OCI-LY1 (cell line): ENCODE measurements at regions not wholly inside any gene's neighbourhood (a gene's known extent, or its start where the extent isn't known, plus 50 kb on each side); places are given as distances from the start of the nearest gene placed in this dataset.

Experiments used
- H2AFZ ChIP-seq: fragments of 200-600 bp; sonication (generic), shearing (Covaris generic); 2 replicates; pipeline ENCODE4 v1.6.0; 2014; ENCODE audit warnings: antibody characterized with exemption, mild to moderate bottlenecking, low read length
- H3F3A ChIP-seq: fragments of 200-600 bp; sonication (generic), shearing (Covaris generic); 2 replicates; pipeline ENCODE4 v1.6.0; 2014; ENCODE audit warnings: mild to moderate bottlenecking, antibody characterized with exemption, low read length, moderate library complexity; ENCODE audit not compliant: insufficient read depth
- H3K27ac ChIP-seq: fragments of 200-600 bp; sonication (generic); 2 replicates; pipeline ENCODE4 v1.5.1; 2014; ENCODE audit warnings: low read length, mixed run types, mild to moderate bottlenecking, low read depth; ENCODE audit not compliant: poor library complexity, severe bottlenecking
- H3K27me3 ChIP-seq: fragments of 200-600 bp; sonication (generic); 2 replicates; pipeline ENCODE4 v1.6.0; 2014; ENCODE audit warnings: antibody characterized with exemption, mild to moderate bottlenecking, low read length, moderate library complexity; ENCODE audit not compliant: insufficient read depth
- H3K36me3 ChIP-seq: fragments of 200-600 bp; sonication (generic); 2 replicates; pipeline ENCODE4 v1.6.1; 2014; ENCODE audit warnings: mild to moderate bottlenecking, antibody characterized with exemption, low read length, moderate library complexity, mixed read lengths; ENCODE audit not compliant: insufficient read depth
- H3K4me1 ChIP-seq: fragments of 200-600 bp; sonication (generic); 2 replicates; pipeline ENCODE4 v1.5.1; 2014; ENCODE audit warnings: mild to moderate bottlenecking, low read length, moderate library complexity; ENCODE audit not compliant: insufficient read depth, severe bottlenecking
- H3K4me2 ChIP-seq: fragments of 200-600 bp; sonication (generic), shearing (Covaris generic); 2 replicates; pipeline ENCODE4 v1.6.1; 2014; ENCODE audit warnings: low read length
- H3K4me3 ChIP-seq: fragments of 200-600 bp; sonication (generic); 2 replicates; pipeline ENCODE4 v1.5.1; 2014; ENCODE audit warnings: low read length, low read depth, mild to moderate bottlenecking, mixed read lengths; ENCODE audit not compliant: poor library complexity, severe bottlenecking
- H3K79me2 ChIP-seq: fragments of 200-600 bp; shearing (Covaris generic); 2 replicates; pipeline ENCODE4 v1.6.1; 2016; ENCODE audit warnings: mixed run types, low read length, mixed read lengths; ENCODE audit not compliant: insufficient read depth
- H3K9ac ChIP-seq: fragments of 200-600 bp; sonication (generic), shearing (Covaris generic); 2 replicates; pipeline ENCODE4 v1.6.1; 2014; ENCODE audit warnings: mild to moderate bottlenecking, low read length, mixed read lengths
- H3K9me2 ChIP-seq: fragments of 200-600 bp; sonication (generic), shearing (Covaris generic); 2 replicates; pipeline ENCODE4 v1.6.1; 2014; ENCODE audit warnings: low read depth, mild to moderate bottlenecking, low read length, mixed read lengths
- H3K9me3 ChIP-seq: fragments of 200-600 bp; shearing (Covaris generic); 2 replicates; pipeline ENCODE4 v1.6.1; 2014; ENCODE audit warnings: low read length, mixed read lengths
- H4K20me1 ChIP-seq: fragments of 200-600 bp; sonication (generic), shearing (Covaris generic); 2 replicates; pipeline ENCODE4 v1.6.0; 2016; ENCODE audit warnings: mild to moderate bottlenecking, low read length; ENCODE audit not compliant: insufficient read depth
- CTCF ChIP-seq: fragments of 200-600 bp; sonication (generic), shearing (Covaris generic); IDR thresholded peaks from 2 replicates; pipeline ENCODE4 v1.5.1; 2017; ENCODE audit warnings: mild to moderate bottlenecking, antibody characterized with exemption, low read length, moderate library complexity, mixed read lengths
- EZH2 ChIP-seq: fragments of 200-600 bp; sonication (generic), shearing (Covaris generic); IDR thresholded peaks from 2 replicates; pipeline ENCODE4 v1.8.0; 2017; ENCODE audit warnings: borderline replicate concordance, mixed run types, mild to moderate bottlenecking, antibody characterized with exemption, low read length, moderate library complexity, mixed read lengths

GRCh38 chr4:126890994-126891393, 741.8 kb upstream of the INTU start:
- no peak overlapping the region for H2AFZ ChIP-seq
- no peaks in the 10 kb centered on the region for H3F3A ChIP-seq

GRCh38 chr4:126894963-126895362, 737.8 kb upstream of the INTU start:
- Histone ChIP-seq H3K4me3 (no peak overlapping the region), H4K20me1 (no peaks in the 10 kb centered on the region), H3K27ac (no peak overlapping the region), H3K36me3 (no peaks in the 10 kb centered on the region), H3K27me3 (no peaks in the 10 kb centered on the region), H3K4me1 (no peaks in the 10 kb centered on the region), H2AFZ (no peak overlapping the region), H3K79me2 (no peaks in the 10 kb centered on the region), H3K9me3 (no peaks in the 10 kb centered on the region), H3K4me2 (no peak overlapping the region), H3F3A (no peaks in the 10 kb centered on the region), H3K9me2 (no peaks in the 10 kb centered on the region; the same call in 1 of the 2 replicates), H3K9ac (no peak overlapping the region)
- no peak for TF ChIP-seq EZH2
- TF ChIP-seq CTCF: no peak

More at GRCh38 chr4:126890994-126891393, 741.8 kb upstream of the INTU start:
- no peak for TF ChIP-seq EZH2
- no peak for TF ChIP-seq CTCF
- no peak overlapping the region for H3K27ac ChIP-seq
- H3K4me2 ChIP-seq: no peak overlapping the region
- H4K20me1 ChIP-seq: no peaks in the 10 kb centered on the region
- no peaks in the 10 kb centered on the region for H3K79me2 ChIP-seq
- no peaks in the 10 kb centered on the region for H3K27me3 ChIP-seq
- no peak overlapping the region for H3K9ac ChIP-seq
- H3K4me1 ChIP-seq: no peaks in the 10 kb centered on the region
- H3K9me3 ChIP-seq: no peaks in the 10 kb centered on the region
- no peak overlapping the region for H3K4me3 ChIP-seq
- no peaks in the 10 kb centered on the region; the same call in 1 of the 2 replicates for H3K9me2 ChIP-seq
- no peaks in the 10 kb centered on the region for H3K36me3 ChIP-seq

- Histone ChIP-seq H2AFZ (no peak overlapping the region), H3K79me2 (no peaks in the 10 kb centered on the region), H3K27me3 (no peaks in the 10 kb centered on the region), H3K9ac (no peak overlapping the region), H3K36me3 (no peaks in the 10 kb centered on the region), H3K4me2 (no peak overlapping the region), H3K4me3 (no peak overlapping the region), H3K27ac (no peak overlapping the region), H3K9me3 (no peaks in the 10 kb centered on the region), H3K4me1 (no peaks in the 10 kb centered on the region), H3K9me2 (no peaks in the 10 kb centered on the region; the same call in 1 of the 2 replicates), H4K20me1 (no peaks in the 10 kb centered on the region), H3F3A (no peaks in the 10 kb centered on the region)
- TF ChIP-seq CTCF (no peak), EZH2 (no peak)
These were observed 736.7 kb upstream of the INTU start for GRCh38 chr4:126895988-126896570.
